RKO (cell line): ENCODE measurements at regions not wholly inside any gene's neighbourhood (a gene's known extent, or its start where the extent isn't known, plus 50 kb on each side); places are given as distances from the start of the nearest gene placed in this dataset.

Source experiments
- DNase-seq: peaks from one replicate; pipeline ENCODE4 v3.0.0-alpha.2; 2016; ENCODE audit warnings: low spot score

- no peak for DNase-seq
Measured at GRCh38 chr20:3354247-3354646, 53.2 kb downstream of the DNAAF9 start.

GRCh38 chr20:3353646-3354045 is 53.8 kb downstream of the DNAAF9 start:
- DNase-seq = no peak

DNA sequence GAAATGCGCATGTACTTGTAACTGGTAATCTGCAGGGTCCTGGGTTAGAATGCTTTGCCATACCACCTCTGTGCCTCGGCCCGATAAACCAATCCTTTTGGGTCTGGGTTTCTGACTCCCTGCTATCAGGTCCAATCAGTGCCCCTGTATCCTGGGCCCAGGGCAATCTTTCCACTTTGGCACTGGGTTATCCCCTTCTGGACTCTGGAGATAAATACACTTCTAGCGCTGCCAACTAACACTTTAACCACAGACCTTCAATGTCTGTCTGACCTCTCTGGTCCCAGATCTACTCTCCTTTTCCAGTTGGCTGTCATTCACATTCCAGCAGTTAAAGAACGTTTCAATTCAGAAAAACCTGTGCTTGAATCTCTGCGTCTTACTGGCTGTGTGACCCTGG is 55.3 kb downstream of the DNAAF9 start:
- no peak for DNase-seq

GRCh38 chr20:3350422-3350821 is 57.0 kb downstream of the DNAAF9 start:
- DNase-seq = no peak

DNA sequence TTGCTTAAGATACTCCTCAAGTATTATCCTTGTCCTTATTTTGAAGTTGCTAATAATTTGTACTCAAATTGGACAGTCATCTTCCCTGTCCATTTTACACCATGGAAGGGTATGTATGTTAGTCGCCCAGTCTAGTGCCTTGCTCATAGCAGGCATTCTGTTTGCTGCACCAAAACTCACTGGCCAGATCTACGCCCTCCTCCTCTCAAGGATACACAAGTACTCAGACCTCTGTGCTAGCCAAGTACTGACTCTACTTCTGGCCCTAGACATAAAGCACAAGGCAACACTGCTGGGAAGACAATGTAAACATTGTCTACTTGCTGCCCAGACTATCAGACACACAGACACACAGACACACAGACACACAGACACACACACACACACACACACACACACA is 57.7 kb downstream of the DNAAF9 start:
- DNase-seq = no peak

DNA sequence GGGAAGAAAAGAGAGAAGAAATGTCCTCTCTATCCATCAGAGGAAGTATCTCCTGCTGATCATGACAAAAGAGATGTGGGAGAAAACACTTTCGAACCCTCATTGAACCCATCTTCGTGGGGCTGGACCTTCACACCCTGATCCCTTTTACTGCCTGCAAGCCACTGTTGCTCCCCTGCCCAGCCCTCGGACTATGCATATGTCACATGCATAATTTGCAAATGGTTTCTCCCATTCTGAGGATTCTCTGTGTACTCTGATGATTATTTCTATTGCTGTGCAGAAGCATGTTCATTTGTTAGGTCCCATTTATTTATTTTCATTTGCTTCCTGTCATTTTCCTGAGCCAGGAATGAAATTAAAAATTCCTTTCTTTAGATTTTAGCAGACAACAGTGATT is 64.7 kb downstream of the DNAAF9 start:
- DNase-seq = no peak

DNA sequence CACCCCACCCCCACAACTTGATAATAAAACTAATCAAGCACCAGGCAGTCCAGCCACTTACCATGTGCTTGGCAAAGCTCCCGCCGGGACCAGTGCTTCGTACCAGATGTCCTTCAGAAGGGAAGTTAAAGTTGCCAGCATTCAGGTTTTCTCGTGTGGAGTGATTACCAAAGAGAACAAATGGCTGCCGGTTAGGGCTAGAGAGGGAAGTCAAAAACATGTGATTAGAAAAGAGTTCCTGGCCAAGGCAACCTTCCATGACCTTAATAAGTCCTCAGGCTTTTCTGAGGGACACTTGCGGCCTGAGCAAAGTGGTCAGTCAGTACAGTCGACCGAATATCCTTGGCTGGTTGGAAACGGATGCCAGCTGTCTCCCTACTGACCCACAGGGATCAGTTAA is 67.0 kb downstream of the DNAAF9 start:
- no peak for DNase-seq

DNA sequence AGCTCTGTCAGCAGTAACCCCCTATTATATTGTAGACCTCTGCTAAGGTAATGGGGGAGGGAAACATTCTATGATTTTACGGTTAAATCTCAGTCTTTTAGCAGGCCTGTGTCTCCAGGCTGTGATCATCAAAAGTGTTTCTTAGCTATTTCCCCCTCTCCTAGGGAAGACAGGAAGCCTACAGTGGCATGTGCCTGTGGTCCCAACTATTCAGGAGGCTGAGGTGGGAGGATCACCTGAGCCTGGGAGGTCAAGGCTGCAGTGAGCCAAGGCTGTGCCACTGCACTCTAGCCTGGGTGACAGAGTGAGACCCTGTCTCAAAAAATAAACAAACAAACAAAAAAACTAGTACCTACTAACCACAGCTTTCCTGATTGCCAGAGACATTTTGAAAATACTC is 67.9 kb downstream of the DNAAF9 start:
- no peak for DNase-seq

- DNase-seq = no peak
Measured at GRCh38 chr20:3339076-3339475, 68.4 kb downstream of the DNAAF9 start.

DNA sequence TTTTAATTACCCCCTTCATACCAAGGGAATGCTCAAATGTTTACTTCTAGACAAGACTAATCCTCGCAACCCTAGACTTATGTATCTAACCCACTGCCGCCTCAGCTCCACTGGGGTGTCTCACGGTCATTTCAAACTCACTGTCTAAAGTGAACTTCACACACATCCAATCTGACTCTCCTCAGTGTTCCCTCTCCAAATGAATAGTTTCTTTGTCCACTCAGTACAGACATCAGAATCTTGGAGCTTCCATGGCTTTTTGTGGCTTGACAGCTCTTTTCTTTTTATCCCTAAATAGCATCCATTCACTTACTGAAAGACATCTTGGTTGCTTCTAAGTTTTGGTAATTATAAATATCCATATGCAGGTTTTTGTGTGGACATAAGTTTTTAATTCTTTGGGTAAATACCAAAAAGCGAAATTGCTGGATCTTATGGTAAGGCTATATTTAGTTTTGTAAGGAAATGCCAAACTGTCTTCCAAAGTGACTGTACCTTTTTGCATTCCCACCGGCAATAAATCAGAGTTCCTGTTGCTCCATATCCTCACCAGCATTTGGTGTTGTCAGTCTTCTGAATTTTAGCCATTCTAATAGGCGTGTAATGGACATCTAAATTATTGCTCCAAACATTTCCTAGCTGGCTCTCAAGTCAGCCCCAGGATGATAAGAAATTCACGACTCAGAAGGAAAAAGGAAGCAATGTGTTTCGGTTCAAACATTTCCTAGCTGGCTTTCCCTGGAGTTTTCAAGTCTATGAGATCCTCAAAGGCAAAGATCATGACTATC is 73.1 kb downstream of the DNAAF9 start:
- DNase-seq = no peak

DNA sequence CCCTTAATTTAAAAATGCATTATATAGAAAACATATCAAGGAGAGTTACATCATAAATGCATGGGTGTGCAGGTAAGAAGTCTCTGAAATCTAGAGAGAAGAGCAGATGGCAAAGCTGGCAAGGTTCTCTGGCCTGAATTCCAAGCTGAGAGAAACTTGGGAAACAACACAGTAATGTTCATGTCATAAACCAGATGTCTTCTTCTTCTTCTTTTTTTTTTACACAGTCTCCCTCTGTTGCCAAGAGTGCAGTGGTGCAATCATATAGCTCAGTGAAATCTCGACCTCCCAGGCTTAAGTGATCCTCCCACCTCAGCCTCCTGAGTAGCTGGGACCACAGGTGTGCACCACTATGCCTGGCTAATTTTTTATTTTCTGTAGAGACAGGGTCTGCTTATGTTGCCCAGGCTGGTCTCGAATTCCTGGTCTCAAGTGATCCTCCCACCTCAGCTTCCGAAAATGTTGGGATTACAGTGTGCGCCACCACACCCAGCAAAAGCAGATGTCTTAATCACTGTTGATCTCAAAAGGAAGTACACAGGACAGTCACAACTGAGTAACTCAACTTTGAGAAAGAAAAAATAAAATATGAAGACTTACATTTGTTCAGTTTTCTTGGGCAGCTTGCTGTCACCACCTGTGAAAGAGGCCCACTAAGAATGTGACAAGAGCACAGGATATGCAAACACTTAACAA is 77.3 kb downstream of the DNAAF9 start:
- DNase-seq = peak; percentile 48

GRCh38 chr20:3328501-3328900 is 79.0 kb downstream of the DNAAF9 start:
- no peak for DNase-seq

- DNase-seq = no peak
Measured at GRCh38 chr20:3326779-3327521, 80.5 kb downstream of the DNAAF9 start.

DNA sequence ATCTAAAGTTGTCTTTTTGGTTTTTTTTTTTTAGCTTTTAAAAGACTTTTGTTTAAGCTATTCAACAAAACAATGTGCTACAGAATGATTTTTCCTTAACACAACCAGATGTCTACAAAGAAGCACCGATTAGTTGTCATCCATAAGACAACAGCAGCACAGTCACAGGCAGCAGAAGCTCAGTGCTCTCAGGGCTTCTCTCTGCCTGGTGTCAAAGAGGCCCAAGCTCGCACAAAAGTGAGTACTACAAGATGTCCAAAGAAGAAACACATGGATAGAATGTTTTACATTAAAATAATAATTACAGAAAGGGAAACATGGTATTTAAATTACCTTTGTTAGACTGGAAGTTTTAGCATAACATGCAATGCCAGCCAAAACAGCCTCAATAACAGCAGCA is 81.6 kb downstream of the DNAAF9 start:
- DNase-seq = no peak

- DNase-seq = no peak
Measured at GRCh38 chr20:3323398-3323797, 84.1 kb downstream of the DNAAF9 start.

DNA sequence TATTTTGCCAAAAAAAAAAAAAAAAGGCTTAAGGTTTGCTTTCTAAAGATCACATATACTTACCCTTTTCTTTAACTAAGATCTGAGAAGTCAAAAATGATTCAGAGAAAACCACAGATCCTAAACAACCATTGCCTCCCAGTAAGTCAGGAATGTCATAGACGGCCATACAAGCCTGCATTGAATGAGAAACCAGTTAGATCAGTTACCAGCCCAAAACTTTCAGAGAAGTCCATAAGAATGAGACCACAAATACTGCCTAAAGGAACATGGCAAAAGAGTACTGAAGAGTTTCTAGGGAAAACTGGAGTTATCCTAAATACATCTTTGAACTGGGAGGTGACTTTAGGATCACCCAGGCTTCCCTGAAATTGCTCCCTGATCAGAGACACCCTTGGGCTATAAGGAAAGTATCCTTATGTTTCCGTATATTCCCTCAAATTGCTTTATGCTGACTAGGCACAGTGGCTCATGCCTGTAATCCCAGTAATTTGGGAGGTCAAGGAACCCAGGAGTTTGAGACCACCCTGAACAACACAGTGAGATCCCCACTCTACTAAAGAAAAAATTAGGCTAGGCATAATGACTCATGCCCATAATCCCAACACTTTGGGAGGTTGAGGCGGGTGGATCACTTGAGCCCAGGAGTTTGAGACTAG is 79.4 kb upstream of the SLC4A11 start:
- no peak for DNase-seq

- no peak for DNase-seq
Measured at GRCh38 chr20:3316136-3316535, 77.1 kb upstream of the SLC4A11 start.

DNA sequence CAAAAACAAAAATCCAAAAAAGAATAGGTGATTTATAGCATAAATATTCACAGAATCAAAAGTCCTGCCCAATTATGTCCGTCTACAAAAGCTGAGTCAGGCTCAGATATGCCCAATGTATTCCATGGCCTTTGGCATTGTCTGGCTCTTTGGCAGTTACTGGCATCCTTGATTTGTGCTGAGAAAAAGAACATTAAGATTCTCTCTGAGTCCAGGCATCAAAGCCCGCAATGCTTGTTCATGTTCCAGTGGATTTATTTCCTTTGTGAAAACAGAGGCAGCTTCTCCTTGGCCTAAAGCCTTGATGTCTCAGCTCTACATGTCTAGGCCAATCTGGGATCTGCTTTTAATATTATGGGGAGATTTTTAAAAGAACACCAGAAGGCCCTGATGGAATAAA is 76.1 kb upstream of the SLC4A11 start:
- no peak for DNase-seq

DNA sequence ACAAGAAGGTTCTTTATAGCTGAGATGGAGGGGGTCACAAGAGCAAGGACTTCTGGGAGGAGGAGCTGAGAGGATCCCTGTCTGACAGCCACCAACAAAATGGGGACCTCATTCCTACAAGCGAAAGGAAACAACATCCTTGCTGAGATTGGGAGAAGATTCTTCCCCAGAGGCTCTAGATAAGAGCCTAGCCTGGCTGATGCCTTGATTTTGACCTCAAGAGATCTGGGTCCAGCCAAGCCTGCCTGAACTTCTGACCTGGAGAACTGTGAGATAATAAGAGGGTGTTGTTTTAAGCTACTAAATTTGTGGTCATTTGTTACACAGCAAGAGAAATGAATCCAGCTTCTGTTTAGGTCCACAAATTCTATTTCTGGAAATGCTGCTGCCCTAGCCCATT is 75.4 kb upstream of the SLC4A11 start:
- no peak for DNase-seq

DNA sequence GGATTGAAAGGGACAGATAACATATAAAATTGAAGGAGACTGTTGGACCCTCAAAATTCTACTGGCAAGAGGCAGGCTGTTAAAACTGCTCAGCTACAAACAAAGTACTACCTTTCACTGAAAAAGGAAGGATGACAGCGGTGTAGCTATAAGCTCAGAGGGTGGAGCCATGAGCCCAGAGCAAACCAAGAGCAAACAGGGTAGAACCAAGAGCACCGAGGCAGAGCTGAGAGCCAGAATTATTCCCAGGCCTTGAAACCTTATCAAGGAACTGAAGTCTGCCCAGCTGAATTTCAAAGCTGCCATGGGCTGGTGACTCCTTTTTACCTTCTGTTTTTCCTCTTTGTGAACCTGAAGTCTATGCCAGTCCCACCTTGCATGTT is 74.7 kb upstream of the SLC4A11 start:
- DNase-seq = no peak

DNA sequence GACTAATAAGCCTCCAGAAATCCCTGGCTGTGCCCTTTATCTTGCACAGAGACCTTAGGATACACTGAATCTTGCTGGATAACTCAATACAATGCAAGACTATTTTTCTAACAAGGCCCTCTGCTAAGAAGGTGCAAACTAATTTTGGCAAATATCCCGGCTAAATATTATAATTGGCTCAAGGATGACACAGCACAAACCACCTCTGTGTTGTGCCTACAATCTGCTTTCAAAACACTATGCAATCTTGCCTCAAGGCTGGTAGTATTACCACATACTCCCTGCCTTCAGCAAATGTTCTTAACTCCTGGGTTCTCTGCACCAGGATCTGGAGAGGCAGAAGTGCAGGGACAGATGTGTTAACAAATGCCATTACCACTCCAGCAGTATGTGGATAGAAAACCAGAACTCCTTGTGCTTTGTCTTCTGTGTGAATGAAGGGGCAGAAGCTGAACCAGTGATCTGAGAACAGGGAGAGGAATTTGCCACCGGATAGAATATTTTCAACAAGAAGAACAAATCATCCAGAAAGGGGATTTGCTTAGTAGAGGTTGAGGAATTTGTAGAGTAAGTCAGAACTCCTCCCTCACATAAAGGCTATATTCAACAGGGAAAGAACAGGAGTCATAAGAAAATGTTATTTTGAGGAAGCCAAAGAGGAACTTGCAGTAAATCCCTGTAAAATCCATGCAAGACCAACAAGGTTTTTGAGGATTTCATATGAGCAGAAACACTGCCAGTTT is 74.1 kb upstream of the SLC4A11 start:
- DNase-seq = no peak

DNA sequence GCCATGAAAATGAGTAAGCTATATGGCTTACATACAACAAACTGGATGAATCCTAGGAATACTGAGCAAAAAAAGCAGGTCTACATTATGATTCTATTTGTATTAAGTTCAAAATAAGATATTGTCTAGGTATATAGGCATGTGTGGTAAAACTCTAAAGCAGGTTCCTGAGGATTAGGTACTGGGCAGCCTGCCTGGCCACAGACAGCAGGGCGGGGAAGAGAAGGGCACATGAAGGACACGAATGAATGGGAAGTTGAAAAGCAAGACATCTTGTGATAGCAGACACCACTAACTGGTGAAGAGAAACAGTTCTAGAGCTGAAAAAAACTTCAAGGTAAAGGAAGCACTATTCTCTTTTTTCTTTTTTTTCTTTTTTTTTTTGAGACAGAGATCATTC is 72.6 kb upstream of the SLC4A11 start:
- no peak for DNase-seq
